Heart right ventricle (tissue), 16 donors: ENCODE measurements at regions not wholly inside any gene's neighbourhood (a gene's known extent, or its start where the extent isn't known, plus 50 kb on each side); places are given as distances from the start of the nearest gene placed in this dataset.

Source experiments
- ATAC-seq, 8 donors: fragments of 200-7000 bp; cut with Tn5 transposase; one replicate each; pipeline ENCODE4 v1.9.1; 2020; ENCODE audit warnings: mild to moderate bottlenecking in 8 of 8, moderate library complexity in 8 of 8, moderate number of reproducible peaks in 1 of 8
- DNase-seq, 2 donors: peaks; one replicate each; pipeline ENCODE4 v3.0.0-alpha.2; 2020
- H3K27ac ChIP-seq, 10 donors: fragments of 200-600 bp; sonication (generic) in 2 of 10; one replicate each; pipeline versions ENCODE4 v1.5.0 to v1.8.0; 2020 to 2022; ENCODE audit warnings: mild to moderate bottlenecking in 3 of 10
- H3K27me3 ChIP-seq, 7 donors: fragments of 200-600 bp; one replicate each; pipeline ENCODE4 v1.8.0; 2021 to 2022; ENCODE audit warnings: mild to moderate bottlenecking in 2 of 7
- H3K36me3 ChIP-seq, 9 donors: fragments of 200-600 bp; sonication (generic) in 1 of 9; one replicate each; pipeline versions ENCODE4 v1.5.0 to v1.8.0; 2020 to 2022; ENCODE audit warnings: mild to moderate bottlenecking in 2 of 9
- H3K4me1 ChIP-seq, 9 donors: fragments of 200-600 bp; sonication (generic) in 1 of 9; one replicate each; pipeline versions ENCODE4 v1.5.0 to v1.8.0; 2020 to 2022; ENCODE audit warnings: mild to moderate bottlenecking in 4 of 9
- H3K4me3 ChIP-seq, 10 donors: fragments of 200-600 bp; sonication (generic) in 2 of 10; one replicate each; pipeline versions ENCODE4 v1.5.0 to v1.8.0; 2020 to 2022; ENCODE audit warnings: mild to moderate bottlenecking in 7 of 10, moderate library complexity in 2 of 10
- H3K9me3 ChIP-seq, 11 donors: fragments of 200-600 bp in 10 of 11; sonication (generic) in 2 of 11; one replicate each; pipeline versions ENCODE4 v1.5.0 to v1.8.0; 2013 to 2022; ENCODE audit warnings: mild to moderate bottlenecking in 2 of 11, control low read depth in 1 of 11, moderate library complexity in 1 of 11
- WGBS, 2 donors: extraction: QIAGEN DNeasy Blood & Tissue Kit; methylation state at CpG; one replicate each; pipeline ENCODE4 v1.1.7; 2013; ENCODE audit warnings: inconsistent platforms in 1 of 2; 5-methylcytosine and 5-hydroxymethylcytosine counted together
- intact Hi-C, 10 donors: fragments of 100-400 bp; cut with DNase I; formaldehyde crosslinking; loops; one replicate each; pipeline versions ENCODE4 v1.11.1 to v1.14.2; 2022
- TF ChIP-seq, protein P1 (sequence below), 9 donors: fragments of 200-600 bp; sonication (generic) in 2 of 9; IDR thresholded peaks; one replicate each; pipeline versions ENCODE4 v1.5.0 to v1.8.0; 2021 to 2022; ENCODE audit warnings: antibody characterized with exemption in 9 of 9, mild to moderate bottlenecking in 5 of 9, moderate library complexity in 1 of 9
- donor health status: Arrhythmogenic right ventricular cardiomyopathy.
- donor health status: ischemic (EF 13 %, LVEDD 7.1; RV severe dilation, severe dysfunction).
- donor health status: healthy with polysubstance abuse.
- donor health status: DM: no; HTN: yes; CAD: no.
- donor health status: DM: no; HTN: no; CAD: no.
- donor health status: ischemic (EF 25% LVEDD 6.9; RV normal size, moderate dysfunction).
- donor health status: ischemic (EF 25% LVEDD 5.7; RV mildly dilated, moderate dysfunction).
- donor health status: healthy.
- donor health status: DM: yes; HTN: yes; CAD: no.
- donor health status: Ischemic cardiomyopathy.
- donor health status: ischemic (EF 35%, LVEDD 5.7; RV mildly dilated, moderate dysfunction).
- donor health status: nonischemic (EF 11% LVEDD 7.7; RV severe dilation, severe dysfunction).
- donor health status: DM: yes; HTN: yes; CAD: no.
- donor health status: PGD.
- donor health status: ischemic (EF 29% LVEDD 5.4; RV normal size, mild dysfunction).
- donor health status: nonischemic (EF 23%, LVEDD 6.1; RV moderate dilation, normal function).

DNA sequence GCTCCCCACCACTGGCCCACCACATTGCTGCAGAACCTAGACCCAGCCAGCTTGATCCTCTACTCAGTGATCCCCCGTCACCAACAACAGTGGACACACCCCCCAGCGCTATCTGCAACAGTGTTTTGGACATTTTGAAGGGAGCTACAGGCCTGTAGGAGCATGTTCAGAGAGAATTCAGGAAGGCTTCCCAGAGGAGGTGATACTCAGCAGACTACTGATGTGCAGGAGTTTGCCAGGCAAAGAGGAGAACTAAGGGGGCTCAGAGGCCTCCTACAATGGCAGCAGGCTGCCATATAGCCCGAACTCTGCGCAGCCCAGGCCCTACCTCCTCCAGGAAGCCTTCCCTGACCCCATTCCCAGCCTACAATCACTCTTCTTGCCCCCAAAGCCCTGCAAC lies 70.0 kb downstream of the SYNE3 start:
- Histone ChIP-seq H3K4me3 (no peak overlapping the region), H3K27me3 (no peaks in the 10 kb centered on the region), H3K9me3 (no peaks in the 10 kb centered on the region), H3K36me3 (peaks cover 0 to 88% (median 14%) of the 10 kb centered on the region in 9 donors), H3K27ac (no peak overlapping the region), H3K4me1 (peaks cover 0 to 9% (median 0%) of the 10 kb centered on the region in 9 donors)
- DNase-seq = no peak
- intact Hi-C loops = loop anchor here in 5 of 10 donors (2.0 to 10.0 kb wide), 3 partner anchors 20 to 548 kb away; no protein-coding TSS in a partner anchor
- ATAC-seq = no peak
- 84 to 98% methylated on average over 4 of the region's 4 CpGs for WGBS, 2 donors
- TF ChIP-seq, protein P1, sequence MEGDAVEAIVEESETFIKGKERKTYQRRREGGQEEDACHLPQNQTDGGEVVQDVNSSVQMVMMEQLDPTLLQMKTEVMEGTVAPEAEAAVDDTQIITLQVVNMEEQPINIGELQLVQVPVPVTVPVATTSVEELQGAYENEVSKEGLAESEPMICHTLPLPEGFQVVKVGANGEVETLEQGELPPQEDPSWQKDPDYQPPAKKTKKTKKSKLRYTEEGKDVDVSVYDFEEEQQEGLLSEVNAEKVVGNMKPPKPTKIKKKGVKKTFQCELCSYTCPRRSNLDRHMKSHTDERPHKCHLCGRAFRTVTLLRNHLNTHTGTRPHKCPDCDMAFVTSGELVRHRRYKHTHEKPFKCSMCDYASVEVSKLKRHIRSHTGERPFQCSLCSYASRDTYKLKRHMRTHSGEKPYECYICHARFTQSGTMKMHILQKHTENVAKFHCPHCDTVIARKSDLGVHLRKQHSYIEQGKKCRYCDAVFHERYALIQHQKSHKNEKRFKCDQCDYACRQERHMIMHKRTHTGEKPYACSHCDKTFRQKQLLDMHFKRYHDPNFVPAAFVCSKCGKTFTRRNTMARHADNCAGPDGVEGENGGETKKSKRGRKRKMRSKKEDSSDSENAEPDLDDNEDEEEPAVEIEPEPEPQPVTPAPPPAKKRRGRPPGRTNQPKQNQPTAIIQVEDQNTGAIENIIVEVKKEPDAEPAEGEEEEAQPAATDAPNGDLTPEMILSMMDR (IDR thresholded peaks at IDR 0.05) = no peak

DNA sequence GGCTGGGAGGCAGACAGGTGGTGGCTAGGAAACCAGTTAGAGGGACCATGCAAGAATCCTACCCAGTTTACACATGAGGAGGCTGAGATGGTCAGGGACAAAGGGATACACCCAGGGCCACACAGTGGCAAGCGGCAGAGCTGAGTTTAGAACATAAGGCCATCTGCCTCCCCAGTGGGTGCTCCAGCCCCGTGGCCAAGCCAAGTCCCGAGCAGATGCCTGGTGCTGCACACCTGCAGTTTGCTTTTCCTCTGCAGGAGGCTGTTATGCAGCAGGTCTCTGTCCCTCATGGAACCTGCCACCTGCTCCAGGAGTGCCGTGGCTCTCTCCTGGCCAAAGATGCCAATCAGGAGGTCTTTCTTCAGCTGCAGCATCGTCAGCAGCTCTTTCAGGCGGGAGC lies 70.8 kb downstream of the SYNE3 start:
- ATAC-seq (no peak), DNase-seq (no peak)
- TF ChIP-seq, protein P1 (IDR thresholded peaks at IDR 0.05) = no peak
- 92 to 94% methylated on average over 6 of the region's 6 CpGs for WGBS, 2 donors
- H3K36me3 ChIP-seq = peaks cover 0 to 88% (median 14%) of the 10 kb centered on the region in 9 donors
- H3K9me3 ChIP-seq = no peaks in the 10 kb centered on the region
- no peaks in the 10 kb centered on the region for H3K27me3 ChIP-seq
- no peak overlapping the region for H3K27ac ChIP-seq
- no peak overlapping the region for H3K4me3 ChIP-seq
- peaks cover 0 to 9% (median 0%) of the 10 kb centered on the region in 9 donors for H3K4me1 ChIP-seq
- intact Hi-C loops = loop anchor here in 5 of 10 donors (2.0 to 10.0 kb wide), 3 partner anchors 21 to 549 kb away; no protein-coding TSS in a partner anchor

DNA sequence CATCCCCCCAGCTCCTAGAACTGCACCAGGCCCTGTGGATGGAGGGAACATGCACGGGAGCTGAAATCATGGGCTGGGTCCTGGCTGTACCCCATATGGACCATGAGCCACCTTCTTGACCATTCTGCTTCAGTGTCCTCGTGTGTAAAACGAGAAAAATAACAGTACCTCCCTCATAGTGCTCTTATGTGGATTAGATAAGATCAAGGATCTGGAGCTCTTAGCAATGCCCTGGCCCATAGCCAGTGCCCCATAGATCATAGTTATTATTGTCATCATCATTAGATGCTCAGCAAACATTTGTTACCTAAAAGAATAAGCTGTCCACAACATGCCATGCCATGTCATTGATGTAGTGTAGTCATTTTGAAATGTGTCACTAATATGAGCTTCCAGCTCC lies 71.3 kb downstream of the SYNE3 start:
- DNase-seq = no peak
- WGBS, 2 donors = 48 to 65% methylated on average over 3 of the region's 3 CpGs
- Histone ChIP-seq H3K9me3 (no peaks in the 10 kb centered on the region), H3K36me3 (peaks cover 0 to 88% (median 14%) of the 10 kb centered on the region in 9 donors), H3K4me1 (peaks cover 0 to 9% (median 0%) of the 10 kb centered on the region in 9 donors), H3K27me3 (no peaks in the 10 kb centered on the region), H3K4me3 (no peak overlapping the region), H3K27ac (no peak overlapping the region)
- no peak for ATAC-seq
- intact Hi-C loops = loop anchor here in 5 of 10 donors (10.0 kb wide), 2 partner anchors 330 to 550 kb away; no protein-coding TSS in a partner anchor
- TF ChIP-seq, protein P1 (IDR thresholded peaks at IDR 0.05) = no peak

DNA sequence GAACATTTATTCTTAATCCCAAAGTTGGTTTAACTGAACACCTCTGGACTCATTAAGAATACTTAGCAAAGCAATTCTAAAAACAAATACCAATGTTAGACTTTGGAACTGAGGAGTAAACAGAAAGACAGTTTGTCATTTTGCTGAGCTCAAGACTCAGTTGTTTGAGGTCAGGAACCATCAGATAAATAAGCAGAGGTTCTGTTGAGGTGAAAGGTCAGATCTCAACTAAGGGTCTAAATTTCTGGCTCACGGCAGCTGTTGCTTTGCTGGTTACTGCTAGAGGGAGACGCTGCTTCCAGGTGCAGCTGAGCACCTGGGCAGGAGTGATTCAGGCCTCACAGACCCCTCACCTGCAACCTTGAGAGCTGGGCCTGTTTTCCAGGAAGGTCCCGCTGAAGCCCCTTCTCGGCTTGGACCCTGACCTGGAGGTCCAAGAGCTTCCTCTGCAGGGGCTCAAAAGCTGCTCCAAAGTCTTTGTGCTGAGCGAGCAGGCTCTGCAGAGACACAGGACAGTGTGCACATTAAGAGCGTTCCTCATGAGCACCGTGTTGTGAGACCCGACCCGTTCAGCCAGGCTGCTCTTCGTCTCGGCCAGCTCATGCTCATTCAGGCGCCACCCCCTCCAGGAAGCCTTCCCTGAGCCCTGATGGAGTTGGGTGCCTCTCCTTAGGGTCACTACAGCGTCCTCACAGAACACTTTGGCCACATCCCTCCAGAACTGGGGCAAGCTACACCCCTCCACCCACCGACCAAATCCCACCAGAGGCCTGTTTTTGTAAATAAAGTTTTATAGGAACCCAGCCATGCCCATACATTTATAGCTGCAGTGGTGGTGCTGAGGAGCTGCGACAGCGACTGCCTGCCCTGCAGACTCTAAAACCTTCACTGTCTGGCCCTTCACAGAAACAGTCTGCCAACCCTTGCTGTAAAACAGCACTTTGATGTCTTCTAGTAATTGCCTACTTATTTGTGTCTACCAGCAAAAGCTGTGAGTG lies 72.0 kb downstream of the SYNE3 start:
- TF ChIP-seq, protein P1 (IDR thresholded peaks at IDR 0.05) = no peak
- H3K36me3 ChIP-seq = peaks cover 0 to 88% (median 14%) of the 10 kb centered on the region in 9 donors

More for the DNA sequence above, 72.0 kb downstream of the SYNE3 start:
- H3K4me3 ChIP-seq = no peak overlapping the region
- WGBS, 2 donors = 92% methylated on average over 16 of the region's 16 CpGs
- peaks cover 0 to 9% (median 0%) of the 10 kb centered on the region in 9 donors for H3K4me1 ChIP-seq
- no peaks in the 10 kb centered on the region for H3K9me3 ChIP-seq
- intact Hi-C loops = loop anchor here in 7 of 10 donors (5.0 to 10.0 kb wide), 5 partner anchors 83 to 550 kb away; no protein-coding TSS in a partner anchor
- H3K27me3 ChIP-seq = no peaks in the 10 kb centered on the region
- ATAC-seq (no peak), DNase-seq (no peak)
- H3K27ac ChIP-seq = no peak overlapping the region
